ENCODE measurements at regions not wholly inside any gene's neighbourhood (a gene's known extent, or its start where the extent isn't known, plus 50 kb on each side); places are given as distances from the start of the nearest gene placed in this dataset.

DNA sequence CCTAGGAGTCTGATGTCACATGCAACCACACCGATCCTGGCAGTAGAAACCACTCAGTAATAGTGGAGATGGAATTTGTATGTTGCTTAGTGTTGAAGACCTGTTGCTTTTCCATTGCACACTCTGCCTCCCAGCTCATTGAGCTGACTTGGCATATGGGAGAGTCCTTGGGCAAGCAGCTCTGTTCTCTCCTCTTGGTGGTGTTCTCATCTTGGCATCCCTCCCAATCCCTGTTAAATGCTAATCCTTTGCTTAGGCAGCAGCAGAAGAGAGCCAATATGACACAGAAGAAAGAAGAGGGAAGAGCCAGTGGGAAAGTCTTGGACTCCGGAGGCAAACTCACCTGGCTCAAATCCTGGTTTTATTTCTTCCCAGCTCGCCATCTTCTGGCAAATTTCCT is 178.0 kb upstream of the CAND1 start:
- no peak for TF ChIP-seq POLR2AphosphoS5 (IDR thresholded peaks at IDR 0.05; ENCODE audit: borderline replicate concordance, low read depth, low read length)
- no peak for TF ChIP-seq EZH2 (IDR thresholded peaks at IDR 0.05)

Measured in SK-N-MC (cell line).